Stimulated activated CD8-positive, alpha-beta memory T cell treated with anti-CD3 and anti-CD28 coated beads, Interleukin-12 subunit alpha, Interleukin-12 subunit beta, amount 100 ng/mL, for 4 hours (primary cell): ENCODE measurements at regions not wholly inside any gene's neighbourhood (a gene's known extent, or its start where the extent isn't known, plus 50 kb on each side); places are given as distances from the start of the nearest gene placed in this dataset.

Source experiments
- DNase-seq: peaks from one replicate; pipeline ENCODE4 v3.0.0-alpha.2; 2020; ENCODE audit warnings: low read depth

- DNase-seq: no peak
Observed at GRCh38 chr1:221308534-221309511, 429.6 kb downstream of the HLX start.

- no peak for DNase-seq
Observed at GRCh38 chr1:221309723-221310122, 430.5 kb downstream of the HLX start.

DNA sequence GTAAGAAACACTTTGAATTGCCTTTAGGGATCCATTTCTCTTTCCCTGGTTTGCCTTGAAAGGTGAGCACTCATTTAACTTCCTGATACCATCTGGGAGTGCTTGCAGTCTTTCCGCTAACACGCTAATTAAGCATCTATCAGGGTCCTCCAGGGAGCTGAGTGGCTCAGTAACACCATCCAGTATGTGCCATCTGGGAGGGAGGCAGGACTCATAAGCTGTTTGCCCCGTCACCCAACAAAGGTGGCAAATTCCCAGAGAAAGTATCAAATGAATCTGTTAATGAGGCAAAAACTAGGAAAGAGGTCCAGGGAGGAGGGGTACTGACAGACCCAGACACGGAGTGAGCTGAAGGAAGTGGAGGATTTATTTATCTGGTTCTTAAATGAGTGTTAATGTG lies 430.9 kb downstream of the HLX start:
- DNase-seq: no peak

- no peak for DNase-seq
Observed at GRCh38 chr1:221315330-221315729, 426.6 kb downstream of the DUSP10 start.

DNA sequence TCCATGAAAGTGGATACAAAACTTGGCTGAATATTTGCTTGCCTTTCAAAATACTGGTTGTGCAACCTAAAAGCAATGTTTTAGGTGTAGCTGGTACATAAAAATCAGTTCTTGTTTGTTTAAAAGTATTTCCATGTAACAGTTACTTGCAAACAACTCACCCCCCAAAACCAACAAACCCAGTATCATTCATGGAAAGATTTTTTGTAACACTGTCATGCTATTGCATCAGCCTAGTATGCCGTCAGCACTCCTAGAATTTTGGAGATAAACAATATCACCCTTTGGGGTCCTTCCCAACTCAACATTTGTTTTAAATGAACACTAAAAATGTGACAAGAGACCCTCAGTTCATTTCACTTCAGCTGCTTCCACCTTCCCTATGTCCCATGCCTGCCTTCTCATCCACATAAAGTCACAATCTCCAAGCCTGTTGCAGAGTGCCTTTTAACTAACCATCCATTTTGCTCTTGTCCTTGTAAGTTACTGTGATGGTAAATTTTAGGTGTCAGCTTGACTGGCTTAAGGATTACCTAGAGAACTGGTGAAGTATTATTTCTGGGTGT lies 425.3 kb downstream of the DUSP10 start:
- DNase-seq: no peak

GRCh38 chr1:221317537-221317936 lies 424.4 kb downstream of the DUSP10 start:
- DNase-seq: no peak

DNA sequence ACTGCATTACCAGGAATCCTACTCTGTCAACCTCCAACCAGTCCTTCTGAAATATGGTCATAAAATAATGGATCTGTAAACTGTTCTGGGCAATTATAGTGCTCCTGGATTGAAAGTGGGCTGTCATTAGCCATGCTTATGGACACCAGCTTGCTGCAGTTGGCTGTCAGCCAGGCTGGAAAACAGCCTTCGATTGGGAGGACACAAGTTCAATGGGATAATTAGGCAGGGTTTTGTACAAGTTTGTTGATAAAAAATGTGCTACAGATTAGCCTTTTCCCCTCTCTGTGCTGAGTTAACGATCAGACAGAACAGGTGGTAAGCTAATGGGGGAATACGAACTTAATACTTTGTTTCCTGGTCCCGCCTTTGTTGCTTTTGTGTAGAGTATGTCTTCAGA lies 413.9 kb downstream of the DUSP10 start:
- no peak for DNase-seq

DNA sequence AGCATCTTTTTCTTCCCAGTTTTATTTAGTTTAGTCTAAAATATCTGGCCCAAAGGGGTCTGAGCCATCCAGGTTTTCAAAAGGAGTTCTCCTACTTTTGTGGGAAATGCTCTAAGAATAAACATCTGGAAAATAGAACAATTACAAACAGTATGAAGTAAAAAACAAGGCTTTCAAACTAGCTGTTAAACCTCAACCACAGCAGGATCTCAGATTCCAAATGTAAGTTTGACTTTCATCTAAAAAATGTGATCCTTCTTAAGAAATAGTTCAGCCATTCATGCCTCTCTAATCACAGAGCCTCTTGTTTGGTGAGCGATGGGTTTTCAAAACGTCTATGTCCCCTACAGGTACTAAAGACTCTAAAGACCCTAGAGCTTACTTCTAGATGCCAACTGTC lies 413.5 kb downstream of the DUSP10 start:
- no peak for DNase-seq

GRCh38 chr1:221331273-221332183 lies 410.4 kb downstream of the DUSP10 start:
- no peak for DNase-seq

DNA sequence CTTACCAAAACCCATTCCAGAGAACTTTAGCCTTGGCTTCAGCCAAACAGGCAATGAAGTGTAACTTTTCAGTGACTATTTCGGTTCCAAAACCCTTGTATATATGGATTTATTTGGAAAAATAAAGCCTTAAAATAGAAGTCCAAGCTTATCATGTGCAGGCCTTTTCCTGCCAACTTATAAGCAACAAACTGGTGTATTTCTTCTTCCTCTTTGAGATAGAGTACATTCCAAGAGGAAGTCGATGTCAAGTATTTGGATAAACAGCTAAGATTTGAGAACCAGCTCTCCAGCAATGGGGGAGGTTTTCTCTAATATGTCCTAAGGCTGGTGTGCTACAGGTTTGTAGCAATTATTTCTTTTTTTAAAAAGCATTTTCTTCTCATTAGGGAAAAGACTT lies 407.8 kb downstream of the DUSP10 start:
- no peak for DNase-seq

DNA sequence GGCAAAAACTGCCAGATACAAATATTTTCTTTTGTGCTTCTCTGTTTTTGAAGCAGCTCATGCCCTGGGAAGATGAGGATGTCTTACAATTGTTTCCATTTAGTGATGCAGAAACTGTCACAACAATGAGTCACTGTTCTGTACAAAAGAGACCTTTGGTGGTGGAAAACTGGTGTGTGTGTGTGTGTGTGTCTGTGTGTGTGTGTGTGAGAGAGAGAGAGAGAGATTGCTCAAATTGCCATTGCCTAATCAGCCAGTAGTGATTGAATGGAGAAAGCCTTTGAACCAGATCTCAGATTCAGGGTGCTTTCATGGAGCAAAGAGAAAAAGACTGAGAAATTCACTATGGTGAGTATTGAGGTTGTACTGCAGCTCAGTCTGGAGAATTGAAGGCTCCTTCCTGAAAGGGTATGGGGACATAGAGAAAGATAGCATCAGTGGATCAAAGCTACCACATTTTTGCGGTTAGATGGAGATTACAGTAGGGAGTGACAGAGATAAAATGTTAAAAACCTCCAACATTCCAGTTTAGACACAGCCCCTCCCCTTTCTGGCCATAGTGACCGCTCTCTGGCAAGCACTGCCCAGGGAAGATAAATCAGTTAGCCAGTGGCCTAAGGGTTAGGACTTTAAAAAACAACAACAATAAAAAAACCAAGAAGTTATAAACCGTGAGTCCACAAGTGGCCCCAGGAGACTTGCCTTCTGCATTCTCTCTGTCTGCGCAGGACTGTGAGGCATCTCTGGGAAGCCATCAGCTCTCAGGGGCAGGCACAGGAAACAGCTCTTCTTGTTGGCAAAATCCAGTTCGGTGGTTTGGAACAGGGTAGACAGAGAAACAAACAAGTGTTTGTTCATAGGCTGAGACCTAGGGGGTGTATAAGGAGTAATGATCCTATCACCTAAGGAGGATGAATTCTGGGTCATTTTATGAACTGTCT lies 406.5 kb downstream of the DUSP10 start:
- DNase-seq: no peak

- DNase-seq: no peak
Observed at GRCh38 chr1:221336126-221336525, 405.8 kb downstream of the DUSP10 start.

GRCh38 chr1:221337106-221337505 lies 404.8 kb downstream of the DUSP10 start:
- DNase-seq: no peak

DNA sequence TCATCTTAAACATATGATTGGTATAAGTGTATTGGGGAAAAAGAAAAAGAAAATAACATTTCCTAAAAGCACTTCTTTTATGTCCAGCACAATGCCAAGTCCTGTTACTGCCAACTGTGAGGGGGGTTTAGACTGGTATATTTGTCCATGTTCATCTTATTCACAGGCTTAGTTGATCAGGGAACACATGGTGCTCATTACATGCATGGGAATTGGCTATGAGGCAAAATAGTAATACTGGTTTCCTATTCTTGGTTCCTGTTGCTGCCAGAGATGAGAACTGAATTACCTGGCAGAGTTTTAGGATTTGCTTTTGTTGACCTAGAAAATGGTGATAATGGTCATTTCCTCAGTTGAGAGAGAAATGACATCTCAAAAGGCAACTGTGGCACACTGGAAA lies 398.8 kb downstream of the DUSP10 start:
- no peak for DNase-seq

GRCh38 chr1:221343607-221344006 lies 398.3 kb downstream of the DUSP10 start:
- no peak for DNase-seq

DNA sequence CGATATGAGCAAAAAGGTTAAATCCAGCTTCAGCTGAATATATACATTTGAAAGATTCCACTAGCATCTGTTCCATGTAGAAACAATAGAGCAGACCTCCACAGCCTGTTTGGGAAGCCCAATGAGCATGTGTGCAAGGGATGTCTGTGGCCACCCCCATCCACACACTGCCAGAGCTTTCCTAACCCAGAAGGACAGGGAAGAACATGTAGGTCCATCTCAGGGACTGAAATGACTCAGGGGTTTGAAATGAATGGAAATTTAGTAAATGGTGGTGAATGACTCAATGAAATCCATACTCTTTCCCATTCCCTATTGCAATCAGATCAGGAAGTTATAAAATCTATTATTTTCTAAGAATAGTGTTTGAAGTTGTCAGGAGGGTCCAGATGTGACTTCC lies 397.2 kb downstream of the DUSP10 start:
- DNase-seq: no peak

DNA sequence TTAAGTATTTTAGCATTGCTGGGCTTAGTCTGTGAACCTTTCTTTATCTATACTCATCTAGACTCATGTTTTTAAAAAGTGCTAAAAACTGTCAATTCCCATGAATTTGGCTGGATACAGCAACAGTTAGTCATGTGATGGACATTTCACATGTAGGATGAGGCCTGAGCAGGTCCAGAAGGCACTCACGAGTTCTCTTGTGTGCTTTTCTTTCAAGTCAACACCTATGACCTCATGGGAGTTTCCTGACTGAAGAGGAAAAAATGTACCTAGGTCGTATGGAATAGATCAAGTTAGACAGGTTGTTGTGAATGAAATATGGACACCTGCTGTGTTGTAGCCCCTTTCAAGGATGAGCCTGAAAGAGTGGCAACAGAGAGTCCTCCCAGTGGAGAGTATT lies 394.2 kb downstream of the DUSP10 start:
- no peak for DNase-seq

DNA sequence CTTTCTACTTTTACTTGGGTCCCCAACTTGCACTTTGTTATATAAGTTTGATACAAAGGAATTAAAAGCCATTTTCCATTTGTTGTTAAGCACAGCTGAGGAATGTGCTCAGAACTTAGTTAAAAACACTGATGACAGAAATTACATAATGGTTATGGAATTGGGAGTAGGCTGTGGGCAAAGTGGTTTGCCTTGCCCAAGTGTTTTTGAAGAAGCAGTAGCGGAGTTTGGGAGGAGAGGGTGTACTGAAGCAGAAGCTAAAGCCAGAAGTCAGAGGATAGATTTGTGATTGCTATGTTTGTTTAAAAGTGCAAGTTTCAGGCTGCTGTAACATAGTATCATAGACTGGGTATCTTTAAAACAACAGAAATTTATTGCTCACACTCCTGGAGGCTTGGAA lies 391.8 kb downstream of the DUSP10 start:
- DNase-seq: no peak

- no peak for DNase-seq
Observed at GRCh38 chr1:221356693-221357092, 385.2 kb downstream of the DUSP10 start.

DNA sequence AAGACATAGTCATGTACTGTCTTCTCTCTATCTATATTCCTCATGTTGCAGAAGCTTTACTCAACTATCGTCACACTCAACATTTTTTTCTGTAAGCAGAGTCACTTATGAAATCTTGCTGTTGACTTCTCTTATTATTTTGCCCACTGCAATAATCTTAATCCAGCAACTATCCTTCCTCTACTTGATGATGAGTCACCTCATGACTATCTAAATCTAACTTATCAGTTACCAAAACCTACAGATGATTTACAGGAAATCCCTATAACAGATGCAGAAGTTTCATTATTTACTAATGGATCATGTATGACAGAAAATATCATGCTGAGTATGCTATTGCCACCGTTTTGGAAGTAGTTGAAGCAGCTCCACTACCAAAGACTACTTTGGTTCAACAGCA lies 378.9 kb downstream of the DUSP10 start:
- no peak for DNase-seq

- DNase-seq: no peak
Observed at GRCh38 chr1:221366495-221367110, 375.3 kb downstream of the DUSP10 start.
